ENCODE measurements at regions not wholly inside any gene's neighbourhood (a gene's known extent, or its start where the extent isn't known, plus 50 kb on each side); places are given as distances from the start of the nearest gene placed in this dataset.

GRCh38 chr2:18835787-18836186 lies 246.4 kb upstream of the NT5C1B start:
- in situ Hi-C loops (cut with HindIII; ENCODE audit: low sequenced_read_pairs) = loop anchor here (5.0 kb wide), 1 partner anchor 47 kb away; no protein-coding TSS in a partner anchor
- TF ChIP-seq, protein P1, sequence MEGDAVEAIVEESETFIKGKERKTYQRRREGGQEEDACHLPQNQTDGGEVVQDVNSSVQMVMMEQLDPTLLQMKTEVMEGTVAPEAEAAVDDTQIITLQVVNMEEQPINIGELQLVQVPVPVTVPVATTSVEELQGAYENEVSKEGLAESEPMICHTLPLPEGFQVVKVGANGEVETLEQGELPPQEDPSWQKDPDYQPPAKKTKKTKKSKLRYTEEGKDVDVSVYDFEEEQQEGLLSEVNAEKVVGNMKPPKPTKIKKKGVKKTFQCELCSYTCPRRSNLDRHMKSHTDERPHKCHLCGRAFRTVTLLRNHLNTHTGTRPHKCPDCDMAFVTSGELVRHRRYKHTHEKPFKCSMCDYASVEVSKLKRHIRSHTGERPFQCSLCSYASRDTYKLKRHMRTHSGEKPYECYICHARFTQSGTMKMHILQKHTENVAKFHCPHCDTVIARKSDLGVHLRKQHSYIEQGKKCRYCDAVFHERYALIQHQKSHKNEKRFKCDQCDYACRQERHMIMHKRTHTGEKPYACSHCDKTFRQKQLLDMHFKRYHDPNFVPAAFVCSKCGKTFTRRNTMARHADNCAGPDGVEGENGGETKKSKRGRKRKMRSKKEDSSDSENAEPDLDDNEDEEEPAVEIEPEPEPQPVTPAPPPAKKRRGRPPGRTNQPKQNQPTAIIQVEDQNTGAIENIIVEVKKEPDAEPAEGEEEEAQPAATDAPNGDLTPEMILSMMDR (IDR thresholded peaks at IDR 0.05; ENCODE audit: low read depth, low read length, missing control alignments) = no peak
- no peak overlapping the region for H3K4me3 ChIP-seq (ENCODE audit: low read depth, low read length)
- DNase-seq (ENCODE audit: low read depth) = no peak

DNA sequence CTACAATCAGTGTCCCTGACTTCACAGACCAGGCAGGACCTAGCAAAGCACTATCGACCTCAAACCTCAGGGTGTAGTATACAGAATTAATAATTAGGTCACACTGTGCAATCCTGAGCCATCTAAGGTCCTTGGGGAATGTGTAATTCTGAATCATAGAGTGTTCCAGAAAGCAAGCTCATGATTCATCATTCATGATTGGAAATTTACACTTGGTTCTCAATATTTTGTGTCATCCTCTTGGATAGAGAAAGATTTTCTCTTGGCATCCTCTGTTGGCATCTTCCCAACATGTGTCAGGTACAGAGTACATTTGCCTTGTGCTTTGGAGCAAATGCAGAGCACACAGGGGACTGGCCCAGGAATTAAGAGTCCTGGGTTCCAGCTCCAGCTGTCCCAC lies 245.0 kb upstream of the NT5C1B start:
- TF ChIP-seq, protein P1 (IDR thresholded peaks at IDR 0.05; ENCODE audit: low read depth, low read length, missing control alignments) = no peak
- in situ Hi-C loops (cut with HindIII; ENCODE audit: low sequenced_read_pairs) = no loop called here
- no peak for DNase-seq (ENCODE audit: low read depth)
- no peak overlapping the region for H3K4me3 ChIP-seq (ENCODE audit: low read depth, low read length)

GRCh38 chr2:18833941-18834340 lies 244.6 kb upstream of the NT5C1B start:
- in situ Hi-C loops (cut with HindIII; ENCODE audit: low sequenced_read_pairs) = no loop called here
- TF ChIP-seq, protein P1 (IDR thresholded peaks at IDR 0.05; ENCODE audit: low read depth, low read length, missing control alignments) = no peak

GRCh38 chr2:18831916-18832510 lies 242.6 kb upstream of the NT5C1B start:
- TF ChIP-seq, protein P1 (IDR thresholded peaks at IDR 0.05; ENCODE audit: low read depth, low read length, missing control alignments) = no peak
- no peak for DNase-seq (ENCODE audit: low read depth)
- no peak overlapping the region for H3K4me3 ChIP-seq (ENCODE audit: low read depth, low read length)
- in situ Hi-C loops (cut with HindIII; ENCODE audit: low sequenced_read_pairs) = no loop called here

More at GRCh38 chr2:18833941-18834340, 244.6 kb upstream of the NT5C1B start:
- no peak overlapping the region for H3K4me3 ChIP-seq (ENCODE audit: low read depth, low read length)
- no peak for DNase-seq (ENCODE audit: low read depth)

DNA sequence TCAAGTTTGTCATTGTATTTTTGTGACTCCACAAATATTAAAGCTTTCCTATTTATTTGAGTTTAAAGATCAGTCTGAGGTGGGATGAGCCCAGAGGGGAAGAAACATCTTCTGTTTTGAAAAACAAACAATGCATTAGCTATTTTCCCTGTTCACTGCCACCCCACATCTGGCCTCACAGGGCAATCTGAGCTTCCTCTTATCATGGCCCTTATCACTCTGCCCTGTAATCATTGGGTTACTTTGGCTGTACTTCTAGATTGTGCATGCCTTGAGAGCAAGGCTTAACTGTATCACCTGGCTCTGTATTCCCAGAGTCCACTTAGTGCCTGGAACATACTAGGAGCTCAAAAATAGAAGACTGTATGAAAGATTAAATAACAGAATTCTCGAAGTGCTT lies 241.6 kb upstream of the NT5C1B start:
- in situ Hi-C loops (cut with HindIII; ENCODE audit: low sequenced_read_pairs) = no loop called here
- H3K4me3 ChIP-seq (ENCODE audit: low read depth, low read length) = no peak overlapping the region
- TF ChIP-seq, protein P1 (IDR thresholded peaks at IDR 0.05; ENCODE audit: low read depth, low read length, missing control alignments) = no peak
- DNase-seq (ENCODE audit: low read depth) = no peak

DNA sequence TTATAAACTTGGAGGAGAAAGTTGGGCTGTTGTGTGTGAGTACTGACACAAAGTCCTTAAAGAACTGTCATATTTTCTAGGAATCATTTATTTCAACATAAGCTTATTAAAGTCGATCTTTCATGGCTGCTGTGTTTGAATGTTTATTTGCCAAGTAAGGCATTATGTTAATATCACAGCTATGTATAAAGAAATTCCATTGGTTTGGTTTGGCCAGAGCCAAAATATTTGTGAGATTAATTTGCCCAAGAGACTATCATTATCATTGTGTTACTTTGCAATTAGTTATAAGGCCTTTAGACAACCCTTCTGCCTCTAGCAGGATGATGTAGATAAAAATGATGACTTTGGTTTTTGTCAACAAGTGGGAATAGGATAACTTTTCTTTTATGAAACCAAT lies 240.6 kb upstream of the NT5C1B start:
- in situ Hi-C loops (cut with HindIII; ENCODE audit: low sequenced_read_pairs) = no loop called here
- H3K4me3 ChIP-seq (ENCODE audit: low read depth, low read length) = no peak overlapping the region
- no peak for DNase-seq (ENCODE audit: low read depth)
- TF ChIP-seq, protein P1 (IDR thresholded peaks at IDR 0.05; ENCODE audit: low read depth, low read length, missing control alignments) = no peak

All from astrocyte of the cerebellum (primary cell).